Colonic mucosa (tissue), 4 donors: ENCODE measurements at regions not wholly inside any gene's neighbourhood (a gene's known extent, or its start where the extent isn't known, plus 50 kb on each side); places are given as distances from the start of the nearest gene placed in this dataset.

ENCODE experiments used
- DNase-seq: peaks from one replicate; pipeline ENCODE4 v3.0.0-alpha.2; 2020
- H3K27ac ChIP-seq: fragments of 200-600 bp; one replicate; pipeline ENCODE4 v1.8.0; 2021
- H3K27me3 ChIP-seq: fragments of 200-600 bp; one replicate; pipeline ENCODE4 v1.8.0; 2021
- H3K36me3 ChIP-seq: fragments of 200-600 bp; one replicate; pipeline ENCODE4 v1.8.0; 2021
- H3K4me1 ChIP-seq: fragments of 200-600 bp; one replicate; pipeline ENCODE4 v1.8.0; 2021; ENCODE audit warnings: mild to moderate bottlenecking
- H3K4me3 ChIP-seq: fragments of 200-600 bp; one replicate; pipeline ENCODE4 v1.8.0; 2021
- H3K9ac ChIP-seq, 2 donors: one replicate each; pipeline ENCODE4 v1.7.0; 2013; ENCODE audit warnings: control low read depth in 2 of 2, low read depth in 2 of 2, low read length in 2 of 2
- H3K9me3 ChIP-seq: fragments of 200-600 bp; one replicate; pipeline ENCODE4 v1.8.0; 2021
- CTCF ChIP-seq: fragments of 200-600 bp; IDR thresholded peaks from one replicate; pipeline ENCODE4 v1.8.0; 2022; ENCODE audit warnings: antibody characterized with exemption, mild to moderate bottlenecking
- intact Hi-C: fragments of 100-400 bp; cut with DNase I; formaldehyde crosslinking; loops from one replicate; pipeline ENCODE4 v1.14.1; 2022
- donor health status: healthy.
- donor health status: DM: no; HTN: no; CAD: no.
- donor health status: DM: no; HTN: no; CAD: no.

- Histone ChIP-seq H3K36me3 (no peaks in the 10 kb centered on the region), H3K9ac (no peak overlapping the region), H3K4me1 (no peaks in the 10 kb centered on the region), H3K9me3 (no peaks in the 10 kb centered on the region), H3K27me3 (no peaks in the 10 kb centered on the region), H3K4me3 (no peak overlapping the region), H3K27ac (no peak overlapping the region)
- TF ChIP-seq CTCF = no peak
- intact Hi-C loops = loop anchor here (10.0 kb wide), 1 partner anchor 268 kb away; no protein-coding TSS in a partner anchor
- DNase-seq = no peak
These were observed 90.5 kb downstream of the ASB1 start for GRCh38 chr2:238517209-238517608.

- DNase-seq = no peak
- Histone ChIP-seq H3K4me3 (no peak overlapping the region), H3K4me1 (no peaks in the 10 kb centered on the region), H3K9ac (no peak overlapping the region), H3K9me3 (no peaks in the 10 kb centered on the region), H3K27ac (no peak overlapping the region), H3K27me3 (no peaks in the 10 kb centered on the region), H3K36me3 (no peaks in the 10 kb centered on the region)
- intact Hi-C loops = loop anchor here (10.0 kb wide), 1 partner anchor 267 kb away; no protein-coding TSS in a partner anchor
- no peak for TF ChIP-seq CTCF
These were observed 91.6 kb downstream of the ASB1 start for GRCh38 chr2:238518172-238518820.

- no peak overlapping the region for H3K27ac ChIP-seq
- intact Hi-C loops = loop anchor here (10.0 kb wide), 1 partner anchor 266 kb away; no protein-coding TSS in a partner anchor
- no peaks in the 10 kb centered on the region for H3K9me3 ChIP-seq
- DNase-seq = no peak
- no peaks in the 10 kb centered on the region for H3K36me3 ChIP-seq
- H3K27me3 ChIP-seq = no peaks in the 10 kb centered on the region
- TF ChIP-seq CTCF = no peak
- no peak overlapping the region for H3K9ac ChIP-seq
- H3K4me3 ChIP-seq = no peak overlapping the region
- H3K4me1 ChIP-seq = no peaks in the 10 kb centered on the region
These were observed 92.1 kb downstream of the ASB1 start for GRCh38 chr2:238518821-238519186.

GRCh38 chr2:238520359-238520886, 93.7 kb downstream of the ASB1 start:
- intact Hi-C loops = no loop called here
- no peak for TF ChIP-seq CTCF
- no peaks in the 10 kb centered on the region for H3K4me1 ChIP-seq

GRCh38 chr2:238521002-238521401, 94.3 kb downstream of the ASB1 start:
- no peak overlapping the region for H3K27ac ChIP-seq
- no peaks in the 10 kb centered on the region for H3K4me1 ChIP-seq
- DNase-seq = no peak
- no peak overlapping the region for H3K9ac ChIP-seq
- no peaks in the 10 kb centered on the region for H3K9me3 ChIP-seq
- no peaks in the 10 kb centered on the region for H3K27me3 ChIP-seq
- H3K4me3 ChIP-seq = no peak overlapping the region
- no peaks in the 10 kb centered on the region for H3K36me3 ChIP-seq
- intact Hi-C loops = no loop called here
- no peak for TF ChIP-seq CTCF

More at GRCh38 chr2:238520359-238520886, 93.7 kb downstream of the ASB1 start:
- no peaks in the 10 kb centered on the region for H3K27me3 ChIP-seq
- no peaks in the 10 kb centered on the region for H3K36me3 ChIP-seq
- H3K27ac ChIP-seq = no peak overlapping the region
- no peak overlapping the region for H3K9ac ChIP-seq
- DNase-seq = no peak
- H3K4me3 ChIP-seq = no peak overlapping the region
- no peaks in the 10 kb centered on the region for H3K9me3 ChIP-seq
